H9 (cell line): ENCODE measurements at regions not wholly inside any gene's neighbourhood (a gene's known extent, or its start where the extent isn't known, plus 50 kb on each side); places are given as distances from the start of the nearest gene placed in this dataset.

Experiments used
- DNase-seq: peaks from one replicate; pipeline ENCODE4 v3.0.0-alpha.2; 2017
- H2AFZ ChIP-seq: one replicate; pipeline ENCODE4 v1.6.1; 2013; ENCODE audit warnings: mild to moderate bottlenecking, low read length, control low read depth, moderate library complexity
- H2AK5ac ChIP-seq: 2 replicates; pipeline ENCODE4 v1.6.1; 2013; ENCODE audit warnings: low read length, control low read depth, mixed read lengths; ENCODE audit not compliant: insufficient read length
- H2BK120ac ChIP-seq: one replicate; pipeline ENCODE4 v1.6.1; 2013; ENCODE audit warnings: low read depth, mild to moderate bottlenecking, low read length, control low read depth, inconsistent platforms; ENCODE audit not compliant: poor library complexity, severe bottlenecking
- H2BK12ac ChIP-seq: 2 replicates; pipeline ENCODE4 v1.6.1; 2013; ENCODE audit warnings: low read length, control low read depth, mixed read lengths, low read depth; ENCODE audit not compliant: insufficient read length
- H2BK15ac ChIP-seq: 2 replicates; pipeline ENCODE4 v1.6.1; 2013; ENCODE audit warnings: low read depth, low read length, control low read depth
- H2BK20ac ChIP-seq: one replicate; pipeline ENCODE4 v1.6.1; 2013; ENCODE audit warnings: low read depth, mild to moderate bottlenecking, low read length, control low read depth, inconsistent platforms; ENCODE audit not compliant: poor library complexity, severe bottlenecking
- H2BK5ac ChIP-seq: 2 replicates; pipeline ENCODE4 v1.6.1; 2013; ENCODE audit warnings: low read length, control low read depth, mixed read lengths; ENCODE audit not compliant: insufficient read length
- H3K14ac ChIP-seq: 2 replicates; pipeline ENCODE4 v1.6.1; 2013; ENCODE audit warnings: low read length, control low read depth; ENCODE audit not compliant: insufficient read depth
- H3K18ac ChIP-seq: 2 replicates; pipeline ENCODE4 v1.6.1; 2013; ENCODE audit warnings: low read depth, mild to moderate bottlenecking, mixed read lengths, low read length, control low read depth; ENCODE audit not compliant: insufficient read length
- H3K23ac ChIP-seq: 2 replicates; pipeline ENCODE4 v1.6.1; 2013; ENCODE audit warnings: low read length, control low read depth, mixed read lengths, low read depth; ENCODE audit not compliant: insufficient read length
- H3K23me2 ChIP-seq: 2 replicates; pipeline ENCODE4 v1.6.1; 2013; ENCODE audit warnings: low read depth, mild to moderate bottlenecking, mixed read lengths, low read length, control low read depth; ENCODE audit not compliant: insufficient read length, poor library complexity, severe bottlenecking
- H3K27ac ChIP-seq: 2 replicates; pipeline ENCODE4 v1.5.1; 2013; ENCODE audit warnings: low read length, control low read depth, mixed read lengths, low read depth; ENCODE audit not compliant: insufficient read length
- H3K27me3 ChIP-seq: 2 replicates; pipeline ENCODE4 v1.6.1; 2013; ENCODE audit warnings: low read length, control low read depth, inconsistent platforms; ENCODE audit not compliant: insufficient read depth
- H3K4ac ChIP-seq: 2 replicates; pipeline ENCODE4 v1.6.1; 2013; ENCODE audit warnings: low read depth, mild to moderate bottlenecking, control low read depth, inconsistent platforms, low read length, moderate library complexity
- H3K4me1 ChIP-seq: 2 replicates; pipeline ENCODE4 v1.6.1; 2013; ENCODE audit warnings: low read length, control low read depth, inconsistent platforms; ENCODE audit not compliant: insufficient read depth
- H3K4me2 ChIP-seq: 2 replicates; pipeline ENCODE4 v1.6.1; 2013; ENCODE audit warnings: low read length, control low read depth, mixed read lengths; ENCODE audit not compliant: insufficient read length, insufficient read depth
- H3K56ac ChIP-seq: 2 replicates; pipeline ENCODE4 v1.6.1; 2013; ENCODE audit warnings: low read depth, mild to moderate bottlenecking, mixed read lengths, low read length, control low read depth; ENCODE audit not compliant: insufficient read length
- H3K79me1 ChIP-seq: 2 replicates; pipeline ENCODE4 v1.6.1; 2013; ENCODE audit warnings: low read depth, mild to moderate bottlenecking, moderate library complexity, low read length, control low read depth, inconsistent platforms; ENCODE audit not compliant: insufficient read depth, poor library complexity, severe bottlenecking
- H3K79me2 ChIP-seq: 2 replicates; pipeline ENCODE4 v1.6.1; 2013; ENCODE audit warnings: low read length, control low read depth, inconsistent platforms; ENCODE audit not compliant: insufficient read depth
- H3K9ac ChIP-seq: 2 replicates; pipeline ENCODE4 v1.6.1; 2013; ENCODE audit warnings: low read length, control low read depth, mixed read lengths; ENCODE audit not compliant: insufficient read length; ENCODE audit errors: extremely low read depth
- H3K9me3 ChIP-seq: one replicate; pipeline ENCODE4 v1.6.1; 2013; ENCODE audit warnings: low read depth, low read length, inconsistent platforms; ENCODE audit not compliant: control insufficient read depth
- H3T11ph ChIP-seq: one replicate; pipeline ENCODE4 v1.6.1; 2013; ENCODE audit warnings: mild to moderate bottlenecking, low read length, control low read depth, inconsistent platforms
- H4K20me1 ChIP-seq: one replicate; pipeline ENCODE4 v1.6.1; 2013; ENCODE audit not compliant: control insufficient read depth, insufficient read length, insufficient read depth
- H4K5ac ChIP-seq: 2 replicates; pipeline ENCODE4 v1.6.1; 2013; ENCODE audit warnings: low read depth, mild to moderate bottlenecking, mixed read lengths, low read length, control low read depth; ENCODE audit not compliant: insufficient read length
- H4K8ac ChIP-seq: replicated peaks from 2 replicates; pipeline ENCODE4 v1.6.1; 2013; ENCODE audit warnings: low read length, control low read depth, mixed read lengths, low read depth; ENCODE audit not compliant: insufficient read length
- H4K91ac ChIP-seq: 2 replicates; pipeline ENCODE4 v1.6.1; 2013; ENCODE audit warnings: low read depth, mild to moderate bottlenecking, moderate library complexity, mixed read lengths, low read length, control low read depth; ENCODE audit not compliant: insufficient read length
- H3K27ac Mint-ChIP-seq, 3 experiments: 2 replicates in 2 of 3; 3 replicates in 1 of 3; pipeline ENCODE4 v1.8.0; 2020 to 2021; ENCODE audit warnings: mixed read lengths in 3 of 3, mild to moderate bottlenecking in 1 of 3, moderate library complexity in 1 of 3
- H3K27me3 Mint-ChIP-seq: 2 replicates; pipeline ENCODE4 v1.8.0; 2021; ENCODE audit warnings: low read depth, mild to moderate bottlenecking, moderate library complexity, mixed read lengths
- H3K36me3 Mint-ChIP-seq, 3 experiments: 2 replicates in 2 of 3; 3 replicates in 1 of 3; pipeline ENCODE4 v1.8.0; 2020 to 2021; ENCODE audit warnings: low read depth in 3 of 3, mixed read lengths in 3 of 3; ENCODE audit not compliant: insufficient read depth in 1 of 3
- H3K4me1 Mint-ChIP-seq, 2 experiments: 2 replicates each; pipeline ENCODE4 v1.8.0; 2020; ENCODE audit warnings: mixed read lengths in 2 of 2
- H3K4me3 Mint-ChIP-seq, 2 experiments: 2 replicates in 1 of 2; 3 replicates in 1 of 2; pipeline ENCODE4 v1.8.0; 2020 to 2021; ENCODE audit warnings: mild to moderate bottlenecking in 2 of 2, mixed read lengths in 2 of 2, moderate library complexity in 1 of 2
- H3K9me3 Mint-ChIP-seq, 2 experiments: 2 replicates in 1 of 2; 3 replicates in 1 of 2; pipeline ENCODE4 v1.8.0; 2020; ENCODE audit warnings: mild to moderate bottlenecking in 2 of 2, mixed read lengths in 2 of 2, moderate library complexity in 1 of 2
- WGBS: extraction: QIAGEN DNeasy Blood & Tissue Kit; methylation state at CpG from one replicate; pipeline ENCODE4 v1.1.7; 2013; ENCODE audit warnings: missing lambda C conversion rate, low lambda C conversion rate, mixed read lengths; ENCODE audit not compliant: insufficient read length; ENCODE audit errors: extremely low coverage; 5-methylcytosine and 5-hydroxymethylcytosine counted together
- TF ChIP-seq, protein P1 (sequence below): fragments of 200-600 bp; sonication (generic); conservative IDR thresholded peaks from 3 replicates; pipeline ENCODE4 v1.8.0; 2021; ENCODE audit warnings: antibody characterized with exemption, mild to moderate bottlenecking

- Histone ChIP-seq H3K23ac (no peak overlapping the region), H3K4me1 (no peaks in the 10 kb centered on the region)
- H3K4me3 Mint-ChIP-seq = no peak overlapping the region
Measured at GRCh38 chr1:43018121-43018520, 59.5 kb upstream of the SLC2A1 start.

More at GRCh38 chr1:43018121-43018520, 59.5 kb upstream of the SLC2A1 start:
- WGBS = no CpG with 5 or more reads among the region's 3 CpGs
- TF ChIP-seq, protein P1, sequence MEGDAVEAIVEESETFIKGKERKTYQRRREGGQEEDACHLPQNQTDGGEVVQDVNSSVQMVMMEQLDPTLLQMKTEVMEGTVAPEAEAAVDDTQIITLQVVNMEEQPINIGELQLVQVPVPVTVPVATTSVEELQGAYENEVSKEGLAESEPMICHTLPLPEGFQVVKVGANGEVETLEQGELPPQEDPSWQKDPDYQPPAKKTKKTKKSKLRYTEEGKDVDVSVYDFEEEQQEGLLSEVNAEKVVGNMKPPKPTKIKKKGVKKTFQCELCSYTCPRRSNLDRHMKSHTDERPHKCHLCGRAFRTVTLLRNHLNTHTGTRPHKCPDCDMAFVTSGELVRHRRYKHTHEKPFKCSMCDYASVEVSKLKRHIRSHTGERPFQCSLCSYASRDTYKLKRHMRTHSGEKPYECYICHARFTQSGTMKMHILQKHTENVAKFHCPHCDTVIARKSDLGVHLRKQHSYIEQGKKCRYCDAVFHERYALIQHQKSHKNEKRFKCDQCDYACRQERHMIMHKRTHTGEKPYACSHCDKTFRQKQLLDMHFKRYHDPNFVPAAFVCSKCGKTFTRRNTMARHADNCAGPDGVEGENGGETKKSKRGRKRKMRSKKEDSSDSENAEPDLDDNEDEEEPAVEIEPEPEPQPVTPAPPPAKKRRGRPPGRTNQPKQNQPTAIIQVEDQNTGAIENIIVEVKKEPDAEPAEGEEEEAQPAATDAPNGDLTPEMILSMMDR = no peak
- Histone ChIP-seq H3T11ph (no peak overlapping the region), H2BK15ac (no peak overlapping the region), H4K20me1 (no peaks in the 10 kb centered on the region), H3K79me1 (no peaks in the 10 kb centered on the region), H2AK5ac (no peak overlapping the region), H3K9ac (no peak overlapping the region), H2BK120ac (no peak overlapping the region), H3K79me2 (no peaks in the 10 kb centered on the region), H3K4me2 (no peak overlapping the region), H2BK20ac (no peak overlapping the region), H4K91ac (no peak overlapping the region), H3K27me3 (no peaks in the 10 kb centered on the region), H2BK5ac (no peak overlapping the region), H3K9me3 (no peaks in the 10 kb centered on the region), H2BK12ac (no peak overlapping the region), H2AFZ (no peak overlapping the region), H3K18ac (no peak overlapping the region), H3K27ac (no peak overlapping the region), H4K8ac (no peak overlapping the region), H3K4ac (no peak overlapping the region), H3K56ac (no peak overlapping the region), H3K14ac (no peak overlapping the region), H3K23me2 (no peaks in the 10 kb centered on the region), H4K5ac (no peak overlapping the region)
- Mint-ChIP-seq H3K4me1 (peaks cover 2 to 18% of the 10 kb centered on the region in 2 experiments; a peak in 3 of 4 replicates), H3K9me3 (no peaks in the 10 kb centered on the region), H3K27me3 (peaks cover 7% of the 10 kb centered on the region), H3K36me3 (no peaks in the 10 kb centered on the region; a peak in 1 of 7 replicates), H3K27ac (no peak overlapping the region)
- no peak for DNase-seq
